Nephron (organoid): ENCODE measurements at regions not wholly inside any gene's neighbourhood (a gene's known extent, or its start where the extent isn't known, plus 50 kb on each side); places are given as distances from the start of the nearest gene placed in this dataset.

Source experiments
- H3K27ac Mint-ChIP-seq, 3 experiments: 2 replicates each; pipeline ENCODE4 v1.8.0; 2020; ENCODE audit warnings: mixed read lengths in 3 of 3, mild to moderate bottlenecking in 2 of 3, moderate library complexity in 1 of 3
- H3K27me3 Mint-ChIP-seq: 2 replicates; pipeline ENCODE4 v1.8.0; 2021; ENCODE audit warnings: low read depth, mild to moderate bottlenecking, moderate library complexity, mixed read lengths
- H3K36me3 Mint-ChIP-seq: 2 replicates; pipeline ENCODE4 v1.8.0; 2020; ENCODE audit warnings: low read depth, mixed read lengths
- H3K4me1 Mint-ChIP-seq: 2 replicates; pipeline ENCODE4 v1.8.0; 2020; ENCODE audit warnings: mixed read lengths
- H3K4me3 Mint-ChIP-seq, 3 experiments: 2 replicates each; pipeline ENCODE4 v1.8.0; 2020; ENCODE audit warnings: mild to moderate bottlenecking in 3 of 3, mixed read lengths in 3 of 3, moderate library complexity in 2 of 3
- H3K9me3 Mint-ChIP-seq: 2 replicates; pipeline ENCODE4 v1.8.0; 2020; ENCODE audit warnings: mixed read lengths
- CTCF ChIP-seq, 3 experiments: fragments of 200-600 bp; sonication (generic); IDR thresholded peaks; one replicate each; pipeline ENCODE4 v1.5.0; 2021; ENCODE audit warnings: antibody characterized with exemption in 3 of 3; ENCODE audit not compliant: unreplicated experiment in 3 of 3

GRCh38 chr3:9311228-9311627 lies 51.6 kb upstream of the THUMPD3 start:
- Mint-ChIP-seq H3K27me3 (no peaks in the 10 kb centered on the region), H3K36me3 (no peaks in the 10 kb centered on the region), H3K4me1 (peaks cover 24% of the 10 kb centered on the region), H3K27ac (peak overlapping the region; percentile 43 to 63 (median 60)), H3K9me3 (peaks cover 3% of the 10 kb centered on the region), H3K4me3 (no peak overlapping the region)
- no peak for TF ChIP-seq CTCF (IDR thresholded peaks at IDR 0.05; ENCODE audit: unreplicated experiment in 3 of 3)
